GM23338 (cell line): ENCODE measurements at regions not wholly inside any gene's neighbourhood (a gene's known extent, or its start where the extent isn't known, plus 50 kb on each side); places are given as distances from the start of the nearest gene placed in this dataset.
"Not testable (repeated sequence)": the region's sequence is repeated elsewhere in the genome, so short reads cannot be mapped to it uniquely, and the experiment has no call there.

Experiments
- CTCF ChIP-seq, 2 experiments: fragments of 200-600 bp in 1 of 2; sonication (generic) in 1 of 2; conservative IDR thresholded peaks; 2 replicates each; pipeline versions ENCODE4 v1.5.1 to v1.6.1; 2016 to 2017; ENCODE audit warnings: antibody characterized with exemption in 2 of 2, low read depth in 2 of 2, mild to moderate bottlenecking in 2 of 2, moderate library complexity in 1 of 2
- EZH2 ChIP-seq: fragments of 200-600 bp; sonication (generic); IDR thresholded peaks from one replicate; pipeline ENCODE4 v1.8.0; 2017; ENCODE audit warnings: antibody characterized with exemption, mild to moderate bottlenecking, low read depth; ENCODE audit not compliant: unreplicated experiment
- EZH2phosphoT487 ChIP-seq: fragments of 200-600 bp; sonication (generic); IDR thresholded peaks from one replicate; pipeline ENCODE4 v1.8.1; 2018; ENCODE audit warnings: antibody characterized with exemption; ENCODE audit not compliant: unreplicated experiment
- POLR2AphosphoS5 ChIP-seq: IDR thresholded peaks from 2 replicates; pipeline ENCODE4 v1.6.1; 2016; ENCODE audit warnings: antibody characterized with exemption, low read depth
- REST ChIP-seq: IDR thresholded peaks from one replicate; pipeline ENCODE4 v1.6.1; 2018; ENCODE audit warnings: antibody characterized with exemption; ENCODE audit not compliant: unreplicated experiment

- not testable (repeated sequence) for TF ChIP-seq CTCF (conservative IDR thresholded peaks at IDR 0.05; ENCODE audit: low read depth in 2 of 2); POLR2AphosphoS5; EZH2; EZH2phosphoT487; REST
These were observed 942.8 kb upstream of the CELF2 start for GRCh38 chr10:10074847-10075246.
